ENCODE measurements at regions not wholly inside any gene's neighbourhood (a gene's known extent, or its start where the extent isn't known, plus 50 kb on each side); places are given as distances from the start of the nearest gene placed in this dataset.

GRCh38 chr3:66592927-66593625 is 92.3 kb upstream of the LRIG1 start:
- DNase-seq = no peak

- no peak for DNase-seq
Observed at GRCh38 chr3:66593978-66594377, 93.2 kb upstream of the LRIG1 start.

GRCh38 chr3:66597308-66597863 is 96.6 kb upstream of the LRIG1 start:
- peak; percentile 17 to 33 for DNase-seq

GRCh38 chr3:66598168-66598567 is 97.3 kb upstream of the LRIG1 start:
- no peak for DNase-seq

GRCh38 chr3:66602237-66602636 is 101.4 kb upstream of the LRIG1 start:
- DNase-seq = no peak

GRCh38 chr3:66602691-66603090 is 101.9 kb upstream of the LRIG1 start:
- DNase-seq = no peak

- DNase-seq = no peak
Observed at GRCh38 chr3:66603151-66603611, 102.4 kb upstream of the LRIG1 start.

- DNase-seq = no peak
Observed at GRCh38 chr3:66604481-66604880, 103.7 kb upstream of the LRIG1 start.

GRCh38 chr3:66606126-66606525 is 105.3 kb upstream of the LRIG1 start:
- DNase-seq = no peak

GRCh38 chr3:66606868-66607267 is 106.0 kb upstream of the LRIG1 start:
- DNase-seq = no peak

- DNase-seq = no peak
Observed at GRCh38 chr3:66609660-66610561, 109.1 kb upstream of the LRIG1 start.

GRCh38 chr3:66610562-66610909 is 109.7 kb upstream of the LRIG1 start:
- no peak for DNase-seq

- DNase-seq = peak; percentile 32 to 65
Observed at GRCh38 chr3:66615643-66616301, 115.0 kb upstream of the LRIG1 start.

- DNase-seq = no peak
Observed at GRCh38 chr3:66617351-66617750, 116.5 kb upstream of the LRIG1 start.

GRCh38 chr3:66618066-66618465 is 117.2 kb upstream of the LRIG1 start:
- no peak for DNase-seq

GRCh38 chr3:66620296-66620695 is 119.5 kb upstream of the LRIG1 start:
- no peak for DNase-seq

GRCh38 chr3:66622756-66623457 is 122.1 kb upstream of the LRIG1 start:
- no peak for DNase-seq

GRCh38 chr3:66625505-66626216 is 124.8 kb upstream of the LRIG1 start:
- DNase-seq = no peak

- DNase-seq = peak in 1 of 2 experiments; percentile 0
Observed at GRCh38 chr3:66629150-66629981, 128.5 kb upstream of the LRIG1 start.

GRCh38 chr3:66629982-66630368 is 129.2 kb upstream of the LRIG1 start:
- DNase-seq = no peak

Measured in NCI-H526 (cell line).